Vagina (tissue), 2 donors: ENCODE measurements at regions not wholly inside any gene's neighbourhood (a gene's known extent, or its start where the extent isn't known, plus 50 kb on each side); places are given as distances from the start of the nearest gene placed in this dataset.

Experiments
- DNase-seq, 2 donors: peaks; one replicate each; pipeline ENCODE4 v3.0.0-alpha.2; 2017; ENCODE audit errors: extremely low spot score in 2 of 2
- H3K27ac ChIP-seq: fragments of 200-600 bp; sonication (generic); one replicate; pipeline ENCODE4 v1.5.1; 2019
- H3K27me3 ChIP-seq: fragments of 200-600 bp; sonication (generic); one replicate; pipeline ENCODE4 v1.5.1; 2019
- H3K36me3 ChIP-seq, 2 donors: fragments of 200-600 bp; sonication (generic); one replicate each; pipeline ENCODE4 v1.5.1; 2017 to 2019
- H3K4me1 ChIP-seq: fragments of 200-600 bp; sonication (generic); one replicate; pipeline ENCODE4 v1.5.1; 2019
- H3K4me3 ChIP-seq, 2 donors: fragments of 200-600 bp; sonication (generic); 1 replicate in 1 of 2; 2 replicates in 1 of 2; pipeline ENCODE4 v1.5.1; 2016 to 2019
- H3K9me3 ChIP-seq: fragments of 200-600 bp; sonication (generic); one replicate; pipeline ENCODE4 v1.5.1; 2019
- CTCF ChIP-seq, 3 experiments: fragments of 450-650 bp in 2 of 3; fragments of 200-600 bp in 1 of 3; sonication (generic) in 1 of 3; IDR thresholded peaks; one replicate each; pipeline ENCODE4 v1.5.1; 2017 to 2019; ENCODE audit warnings: antibody characterized with exemption in 3 of 3, mild to moderate bottlenecking in 2 of 3, moderate library complexity in 2 of 3
- POLR2A ChIP-seq, 2 donors: fragments of 450-650 bp; IDR thresholded peaks; one replicate each; pipeline ENCODE4 v1.6.1; 2017; ENCODE audit warnings: antibody characterized with exemption in 2 of 2, mild to moderate bottlenecking in 2 of 2, moderate library complexity in 2 of 2
- POLR2AphosphoS5 ChIP-seq, 2 donors: sonication (generic); formaldehyde crosslinking; IDR thresholded peaks; one replicate each; pipeline ENCODE4 v1.9.0; 2017; ENCODE audit warnings: antibody characterized with exemption in 2 of 2, mild to moderate bottlenecking in 2 of 2, low read depth in 1 of 2; ENCODE audit not compliant: insufficient read depth in 1 of 2
- intact Hi-C: fragments of 100-400 bp; cut with DNase I; formaldehyde crosslinking; loops from one replicate; pipeline ENCODE4 v1.15.1; 2023

GRCh38 chr22:49190816-49191505 is 636.7 kb downstream of the BRD1 start:
- Histone ChIP-seq H3K9me3 (no peaks in the 10 kb centered on the region), H3K4me1 (no peaks in the 10 kb centered on the region), H3K36me3 (no peaks in the 10 kb centered on the region), H3K4me3 (no peak overlapping the region), H3K27ac (no peak overlapping the region), H3K27me3 (no peaks in the 10 kb centered on the region)
- intact Hi-C loops, result no loop called here
- no peak for TF ChIP-seq POLR2AphosphoS5 (IDR thresholded peaks at IDR 0.05; ENCODE audit: insufficient read depth in 1 of 2, low read depth in 1 of 2)
- no peak for DNase-seq

DNA sequence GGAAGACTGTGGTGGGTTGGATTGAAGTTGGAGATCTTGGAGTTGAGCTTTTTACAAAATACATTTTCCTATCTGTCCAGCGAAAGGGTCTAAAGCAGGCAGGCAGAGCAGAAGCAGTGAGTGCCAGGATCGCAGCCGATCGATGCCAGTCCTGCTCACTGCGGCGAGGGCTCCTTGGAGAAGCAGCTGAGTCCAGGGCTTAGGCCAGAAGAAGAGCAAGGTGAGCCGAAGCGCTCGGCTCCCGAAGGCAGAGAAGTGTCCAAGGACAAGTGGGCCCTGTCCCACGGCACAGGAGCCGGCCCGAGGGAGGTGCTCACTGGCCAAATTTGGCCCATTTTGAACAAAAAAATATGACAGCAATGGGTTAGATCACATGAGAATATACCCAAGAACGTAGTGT is 637.8 kb downstream of the BRD1 start:
- Histone ChIP-seq H3K4me1 (no peaks in the 10 kb centered on the region), H3K27ac (no peak overlapping the region), H3K27me3 (no peaks in the 10 kb centered on the region), H3K4me3 (no peak overlapping the region), H3K9me3 (no peaks in the 10 kb centered on the region), H3K36me3 (no peaks in the 10 kb centered on the region)
- intact Hi-C loops, result no loop called here
- no peak for DNase-seq
- TF ChIP-seq POLR2A (IDR thresholded peaks at IDR 0.05) (no peak), CTCF (IDR thresholded peaks at IDR 0.05) (no peak), POLR2AphosphoS5 (IDR thresholded peaks at IDR 0.05; ENCODE audit: insufficient read depth in 1 of 2, low read depth in 1 of 2) (no peak)

GRCh38 chr22:49188591-49188990 is 639.1 kb downstream of the BRD1 start:
- DNase-seq, result no peak
- H3K4me3 ChIP-seq, result no peak overlapping the region
- no peak overlapping the region for H3K27ac ChIP-seq
- no peaks in the 10 kb centered on the region for H3K27me3 ChIP-seq
- no peaks in the 10 kb centered on the region for H3K36me3 ChIP-seq
- TF ChIP-seq POLR2A (IDR thresholded peaks at IDR 0.05) (no peak), POLR2AphosphoS5 (IDR thresholded peaks at IDR 0.05; ENCODE audit: insufficient read depth in 1 of 2, low read depth in 1 of 2) (no peak), CTCF (IDR thresholded peaks at IDR 0.05) (no peak)
- intact Hi-C loops, result no loop called here
- H3K4me1 ChIP-seq, result no peaks in the 10 kb centered on the region
- H3K9me3 ChIP-seq, result no peaks in the 10 kb centered on the region

DNA sequence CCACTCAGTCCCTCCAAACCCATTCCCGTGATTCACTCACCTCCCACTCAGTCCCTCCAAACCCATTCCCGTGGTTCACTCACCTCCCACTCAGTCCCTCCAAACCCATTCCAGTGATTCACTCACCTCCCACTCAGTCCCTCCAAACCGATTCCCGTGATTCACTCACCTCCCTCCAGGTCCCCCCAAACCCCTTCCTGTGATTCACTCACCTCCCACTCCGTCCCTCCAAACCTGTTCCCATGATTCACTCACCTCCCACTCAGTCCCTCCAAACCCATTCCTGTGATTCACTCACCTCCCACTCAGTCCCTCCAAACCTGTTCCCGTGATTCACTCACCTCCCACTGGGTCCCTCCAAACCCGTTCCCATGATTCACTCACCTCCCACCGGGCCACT is 639.6 kb downstream of the BRD1 start:
- DNase-seq, result no peak
- no peaks in the 10 kb centered on the region for H3K36me3 ChIP-seq
- no peak for TF ChIP-seq POLR2A (IDR thresholded peaks at IDR 0.05)
- TF ChIP-seq POLR2AphosphoS5 (IDR thresholded peaks at IDR 0.05; ENCODE audit: insufficient read depth in 1 of 2, low read depth in 1 of 2), result no peak
- no peak for TF ChIP-seq CTCF (IDR thresholded peaks at IDR 0.05)
- no peak overlapping the region for H3K27ac ChIP-seq
- no peaks in the 10 kb centered on the region for H3K27me3 ChIP-seq
- intact Hi-C loops, result no loop called here
- no peaks in the 10 kb centered on the region for H3K9me3 ChIP-seq
- no peaks in the 10 kb centered on the region for H3K4me1 ChIP-seq
- no peak overlapping the region for H3K4me3 ChIP-seq

DNA sequence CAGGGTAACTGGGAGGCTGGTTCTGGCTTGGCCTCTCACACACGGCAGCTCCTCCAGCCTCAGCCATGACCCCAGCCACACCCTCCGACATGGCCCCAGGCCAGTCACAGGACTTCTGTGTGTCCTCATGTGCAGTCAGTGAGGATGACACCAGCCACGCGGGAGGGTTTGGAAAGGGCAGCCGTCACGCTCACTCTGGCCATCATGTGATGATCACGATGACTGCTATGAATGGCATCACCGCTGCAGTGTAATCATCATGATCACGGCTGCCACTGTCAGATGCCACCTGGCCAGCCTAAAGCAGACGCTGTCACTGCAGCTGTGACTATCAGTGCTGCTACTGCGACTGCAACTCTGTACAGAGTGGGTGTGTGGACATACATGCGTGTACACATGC is 640.9 kb downstream of the BRD1 start:
- TF ChIP-seq CTCF (IDR thresholded peaks at IDR 0.05) (no peak), POLR2AphosphoS5 (IDR thresholded peaks at IDR 0.05; ENCODE audit: insufficient read depth in 1 of 2, low read depth in 1 of 2) (no peak), POLR2A (IDR thresholded peaks at IDR 0.05) (no peak)
- DNase-seq, result no peak
- Histone ChIP-seq H3K4me1 (no peaks in the 10 kb centered on the region), H3K27me3 (no peaks in the 10 kb centered on the region), H3K36me3 (no peaks in the 10 kb centered on the region), H3K4me3 (no peak overlapping the region), H3K9me3 (no peaks in the 10 kb centered on the region), H3K27ac (no peak overlapping the region)
- intact Hi-C loops, result no loop called here
